ENCODE measurements at regions not wholly inside any gene's neighbourhood (a gene's known extent, or its start where the extent isn't known, plus 50 kb on each side); places are given as distances from the start of the nearest gene placed in this dataset.

- TF ChIP-seq DZIP1 (CRISPR knock-in tag; IDR thresholded peaks at IDR 0.05) (no peak), ZNF280B (CRISPR knock-in tag; IDR thresholded peaks at IDR 0.05; ENCODE audit: borderline replicate concordance) (no peak), MBD4 (IDR thresholded peaks at IDR 0.05; ENCODE audit: borderline replicate concordance, low read length) (0 out of 2 replicates have a peak, but pooled peaks have one; percentile 22), IRF2 (CRISPR knock-in tag; IDR thresholded peaks at IDR 0.05) (peak; percentile 87), ZNF770 (CRISPR knock-in tag; IDR thresholded peaks at IDR 0.05) (no peak), HNF1B (CRISPR knock-in tag; IDR thresholded peaks at IDR 0.05) (peak; percentile 84; the same call in 1 of the 2 replicates), NR2F2 (IDR thresholded peaks at IDR 0.05; ENCODE audit: borderline replicate concordance, low read depth) (no peak), THAP7 (CRISPR knock-in tag; IDR thresholded peaks at IDR 0.05) (no peak), CEBPB (IDR thresholded peaks at IDR 0.05; ENCODE audit: borderline replicate concordance, low read depth, low read length) (0 out of 2 replicates have a peak, but pooled peaks have one; percentile 0), HMGA1 (CRISPR knock-in tag; conservative IDR thresholded peaks at IDR 0.05) (no peak), RERE (CRISPR knock-in tag; IDR thresholded peaks at IDR 0.05; ENCODE audit: low read depth) (peak; percentile 33; the same call in 1 of the 2 replicates), TEAD2 (CRISPR knock-in tag; IDR thresholded peaks at IDR 0.05) (no peak), ZSCAN25 (CRISPR knock-in tag; IDR thresholded peaks at IDR 0.05) (peak; percentile 62; the same call in 1 of the 2 replicates), ZNF3 (CRISPR knock-in tag; IDR thresholded peaks at IDR 0.05) (no peak)
These were observed 73.0 kb upstream of the NHSL1 start (continued) for GRCh38 chr6:138572167-138572875.
